ENCODE measurements at regions not wholly inside any gene's neighbourhood (a gene's known extent, or its start where the extent isn't known, plus 50 kb on each side); places are given as distances from the start of the nearest gene placed in this dataset.

GRCh38 chr5:124655251-124655917 lies 91.1 kb downstream of the ZNF608 start:
- no peak overlapping the region for H3K27ac ChIP-seq
- TF ChIP-seq ZFX (IDR thresholded peaks at IDR 0.05), result no peak
- TF ChIP-seq, protein P1, sequence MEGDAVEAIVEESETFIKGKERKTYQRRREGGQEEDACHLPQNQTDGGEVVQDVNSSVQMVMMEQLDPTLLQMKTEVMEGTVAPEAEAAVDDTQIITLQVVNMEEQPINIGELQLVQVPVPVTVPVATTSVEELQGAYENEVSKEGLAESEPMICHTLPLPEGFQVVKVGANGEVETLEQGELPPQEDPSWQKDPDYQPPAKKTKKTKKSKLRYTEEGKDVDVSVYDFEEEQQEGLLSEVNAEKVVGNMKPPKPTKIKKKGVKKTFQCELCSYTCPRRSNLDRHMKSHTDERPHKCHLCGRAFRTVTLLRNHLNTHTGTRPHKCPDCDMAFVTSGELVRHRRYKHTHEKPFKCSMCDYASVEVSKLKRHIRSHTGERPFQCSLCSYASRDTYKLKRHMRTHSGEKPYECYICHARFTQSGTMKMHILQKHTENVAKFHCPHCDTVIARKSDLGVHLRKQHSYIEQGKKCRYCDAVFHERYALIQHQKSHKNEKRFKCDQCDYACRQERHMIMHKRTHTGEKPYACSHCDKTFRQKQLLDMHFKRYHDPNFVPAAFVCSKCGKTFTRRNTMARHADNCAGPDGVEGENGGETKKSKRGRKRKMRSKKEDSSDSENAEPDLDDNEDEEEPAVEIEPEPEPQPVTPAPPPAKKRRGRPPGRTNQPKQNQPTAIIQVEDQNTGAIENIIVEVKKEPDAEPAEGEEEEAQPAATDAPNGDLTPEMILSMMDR (conservative IDR thresholded peaks at IDR 0.05), result no peak

GRCh38 chr5:124654418-124654817 lies 92.0 kb downstream of the ZNF608 start:
- 0 out of 2 replicates have a peak overlapping the region, but pooled peaks have one; percentile 37 for H3K27ac ChIP-seq
- TF ChIP-seq, protein P1 (conservative IDR thresholded peaks at IDR 0.05), result no peak
- no peak for TF ChIP-seq ZFX (IDR thresholded peaks at IDR 0.05)

- TF ChIP-seq, protein P1 (conservative IDR thresholded peaks at IDR 0.05), result no peak
- no peak for TF ChIP-seq ZFX (IDR thresholded peaks at IDR 0.05)
Measured at GRCh38 chr5:124653666-124654065, 92.8 kb downstream of the ZNF608 start.

DNA sequence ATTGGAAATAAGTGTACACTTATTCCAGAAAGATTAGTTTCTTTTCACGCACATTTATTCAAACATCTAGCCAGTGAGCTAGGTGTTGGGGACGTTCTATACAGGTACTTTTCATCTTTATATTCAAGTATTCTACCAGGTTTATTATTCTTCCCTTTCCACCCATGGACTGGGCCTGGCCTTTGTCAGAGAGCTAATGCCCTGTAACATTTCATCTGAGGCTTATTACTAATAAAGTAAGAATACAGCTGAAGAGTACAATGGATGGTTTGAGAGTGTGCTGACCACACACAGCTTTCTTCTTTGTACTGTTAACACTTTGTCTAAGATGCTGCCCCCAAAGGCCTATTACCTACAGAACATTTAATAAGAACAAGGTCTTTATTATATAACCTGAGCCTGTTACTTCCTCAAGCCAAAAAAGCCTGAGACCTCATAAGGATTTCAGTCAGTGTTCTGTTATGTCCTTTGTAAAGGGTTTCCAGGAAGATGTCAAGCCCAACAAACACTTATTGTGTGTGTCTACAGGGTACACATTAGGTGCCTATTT lies 93.5 kb downstream of the ZNF608 start:
- H3K27ac ChIP-seq, result no peak overlapping the region
- TF ChIP-seq, protein P1 (conservative IDR thresholded peaks at IDR 0.05), result no peak
- no peak for TF ChIP-seq ZFX (IDR thresholded peaks at IDR 0.05)

More at GRCh38 chr5:124653666-124654065, 92.8 kb downstream of the ZNF608 start:
- no peak overlapping the region for H3K27ac ChIP-seq

DNA sequence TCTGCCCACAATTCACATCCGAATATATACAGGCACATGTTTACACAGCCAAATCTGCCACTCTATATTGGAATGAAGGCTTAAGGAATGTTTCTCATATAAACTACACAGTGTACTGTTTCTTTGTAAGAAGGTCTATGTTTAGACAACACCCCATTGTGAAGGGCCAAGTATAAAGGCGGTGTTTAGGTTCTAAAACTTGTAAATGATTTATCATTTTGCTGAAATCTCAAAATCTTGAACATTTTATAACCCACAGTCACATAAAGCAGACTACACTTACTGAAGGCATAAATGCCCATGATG lies 94.0 kb downstream of the ZNF608 start:
- no peak overlapping the region for H3K27ac ChIP-seq
- TF ChIP-seq, protein P1 (conservative IDR thresholded peaks at IDR 0.05), result no peak
- no peak for TF ChIP-seq ZFX (IDR thresholded peaks at IDR 0.05)

GRCh38 chr5:124651663-124652513 lies 94.6 kb downstream of the ZNF608 start:
- no peak for TF ChIP-seq ZFX (IDR thresholded peaks at IDR 0.05)
- TF ChIP-seq, protein P1 (conservative IDR thresholded peaks at IDR 0.05), result no peak
- H3K27ac ChIP-seq, result peak overlapping the region; percentile 32; the same call in 1 of the 2 replicates
